ENCODE measurements at regions not wholly inside any gene's neighbourhood (a gene's known extent, or its start where the extent isn't known, plus 50 kb on each side); places are given as distances from the start of the nearest gene placed in this dataset.

- no peak for TF ChIP-seq CTCF (IDR thresholded peaks at IDR 0.05)
These were observed 62.5 kb downstream of the CEBPB start for GRCh38 chr20:50253101-50253500.

GRCh38 chr20:50254466-50255079, 63.9 kb downstream of the CEBPB start:
- no peak for TF ChIP-seq CTCF (IDR thresholded peaks at IDR 0.05)

- no peak for TF ChIP-seq CTCF (IDR thresholded peaks at IDR 0.05)
These were observed 65.9 kb downstream of the CEBPB start for GRCh38 chr20:50256577-50256976.

- TF ChIP-seq CTCF (IDR thresholded peaks at IDR 0.05), result no peak
These were observed 67.2 kb downstream of the CEBPB start for GRCh38 chr20:50257860-50258259.

GRCh38 chr20:50258790-50259483, 68.3 kb downstream of the CEBPB start:
- TF ChIP-seq CTCF (IDR thresholded peaks at IDR 0.05), result no peak

- no peak for TF ChIP-seq CTCF (IDR thresholded peaks at IDR 0.05)
These were observed 69.3 kb downstream of the CEBPB start for GRCh38 chr20:50259705-50260478.

GRCh38 chr20:50260479-50261221, 70.0 kb downstream of the CEBPB start:
- no peak for TF ChIP-seq CTCF (IDR thresholded peaks at IDR 0.05)

Data from LNCAP (cell line).